AG09319 (cell line): ENCODE measurements at regions not wholly inside any gene's neighbourhood (a gene's known extent, or its start where the extent isn't known, plus 50 kb on each side); places are given as distances from the start of the nearest gene placed in this dataset.
"Not testable (repeated sequence)": the region's sequence is repeated elsewhere in the genome, so short reads cannot be mapped to it uniquely, and the experiment has no call there.

Experiments used
- DNase-seq: peaks from one replicate; pipeline ENCODE4 v3.0.0-alpha.2; 2010; ENCODE audit warnings: low read depth; ENCODE audit errors: extremely low read depth
- TF ChIP-seq, protein P1 (sequence below): IDR thresholded peaks from 2 replicates; pipeline ENCODE4 v1.5.1; 2011; ENCODE audit warnings: low read depth, mild to moderate bottlenecking, inconsistent platforms, low read length, moderate library complexity

GRCh38 chr4:42284030-42284429 lies 113.3 kb upstream of the SHISA3 start:
- TF ChIP-seq, protein P1, sequence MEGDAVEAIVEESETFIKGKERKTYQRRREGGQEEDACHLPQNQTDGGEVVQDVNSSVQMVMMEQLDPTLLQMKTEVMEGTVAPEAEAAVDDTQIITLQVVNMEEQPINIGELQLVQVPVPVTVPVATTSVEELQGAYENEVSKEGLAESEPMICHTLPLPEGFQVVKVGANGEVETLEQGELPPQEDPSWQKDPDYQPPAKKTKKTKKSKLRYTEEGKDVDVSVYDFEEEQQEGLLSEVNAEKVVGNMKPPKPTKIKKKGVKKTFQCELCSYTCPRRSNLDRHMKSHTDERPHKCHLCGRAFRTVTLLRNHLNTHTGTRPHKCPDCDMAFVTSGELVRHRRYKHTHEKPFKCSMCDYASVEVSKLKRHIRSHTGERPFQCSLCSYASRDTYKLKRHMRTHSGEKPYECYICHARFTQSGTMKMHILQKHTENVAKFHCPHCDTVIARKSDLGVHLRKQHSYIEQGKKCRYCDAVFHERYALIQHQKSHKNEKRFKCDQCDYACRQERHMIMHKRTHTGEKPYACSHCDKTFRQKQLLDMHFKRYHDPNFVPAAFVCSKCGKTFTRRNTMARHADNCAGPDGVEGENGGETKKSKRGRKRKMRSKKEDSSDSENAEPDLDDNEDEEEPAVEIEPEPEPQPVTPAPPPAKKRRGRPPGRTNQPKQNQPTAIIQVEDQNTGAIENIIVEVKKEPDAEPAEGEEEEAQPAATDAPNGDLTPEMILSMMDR: no peak
- DNase-seq: no peak

DNA sequence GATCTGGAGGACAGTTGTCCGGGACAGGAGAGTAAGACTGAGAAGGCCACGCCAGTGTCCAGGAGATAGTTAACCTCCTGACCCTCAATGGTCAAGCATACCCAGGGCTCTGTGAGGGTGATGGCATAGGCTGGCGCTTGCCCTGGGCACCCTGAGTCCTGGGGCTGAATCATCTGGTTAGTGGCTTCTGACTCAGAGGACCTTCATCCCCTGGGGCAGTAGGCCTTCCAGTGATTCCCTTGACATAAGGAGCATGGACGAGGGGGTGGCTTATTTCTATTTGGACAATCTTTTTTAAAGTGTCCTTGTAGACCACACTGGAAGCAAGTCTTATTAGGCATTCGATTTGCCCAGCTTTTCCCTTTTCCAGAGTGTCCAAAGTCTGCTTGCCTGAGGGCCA lies 108.4 kb upstream of the SHISA3 start:
- not testable (repeated sequence) for DNase-seq

DNA sequence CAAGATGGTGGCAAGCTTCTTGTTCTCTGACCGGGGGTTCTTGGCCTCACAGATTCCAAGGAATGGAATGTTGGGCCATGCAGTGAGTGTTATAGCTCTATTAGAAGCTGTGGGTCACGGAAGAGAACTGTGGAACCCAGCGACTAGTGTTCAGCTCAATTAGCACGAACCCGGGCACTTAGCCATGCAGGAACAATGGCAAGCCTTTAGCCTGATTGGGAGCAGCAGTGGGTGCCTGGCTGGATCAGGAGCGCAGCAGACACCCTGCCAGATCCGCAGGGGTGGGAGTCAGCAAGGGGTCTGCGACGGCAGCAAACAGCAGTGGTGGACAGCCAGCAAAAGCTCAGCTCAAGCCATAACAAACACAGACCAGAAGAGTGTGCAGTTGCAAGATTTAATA lies 105.1 kb upstream of the SHISA3 start:
- DNase-seq: not testable (repeated sequence)

GRCh38 chr4:42293967-42294813 lies 103.1 kb upstream of the SHISA3 start:
- TF ChIP-seq, protein P1: no peak
- DNase-seq: no peak

- no peak for DNase-seq
- TF ChIP-seq, protein P1: no peak
Observed at GRCh38 chr4:42296196-42296595, 101.1 kb upstream of the SHISA3 start.

GRCh38 chr4:42302348-42302747 lies 94.9 kb upstream of the SHISA3 start:
- DNase-seq: no peak

GRCh38 chr4:42306221-42307109 lies 90.8 kb upstream of the SHISA3 start:
- no peak for DNase-seq
- TF ChIP-seq, protein P1: no peak

More at GRCh38 chr4:42302348-42302747, 94.9 kb upstream of the SHISA3 start:
- TF ChIP-seq, protein P1: no peak

DNA sequence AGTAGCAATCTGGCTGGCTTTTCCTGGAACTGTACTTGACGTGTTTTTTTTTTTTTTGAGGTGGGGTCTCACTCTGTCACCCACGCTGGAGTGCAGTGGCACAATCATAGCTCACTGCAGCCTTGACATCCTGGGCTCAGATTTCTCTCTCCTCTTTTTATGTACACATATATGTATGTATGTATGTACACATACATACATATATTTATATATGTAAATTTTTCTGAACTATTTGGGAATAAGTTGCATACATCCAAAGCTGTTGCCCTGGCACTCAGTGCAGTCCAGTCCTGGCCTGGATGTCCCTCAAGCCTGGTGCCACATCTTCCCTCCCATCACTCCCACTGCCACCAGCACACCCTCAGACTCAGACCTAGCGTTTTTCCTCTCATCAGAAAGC lies 89.0 kb upstream of the SHISA3 start:
- no peak for DNase-seq
- TF ChIP-seq, protein P1: no peak
